ENCODE measurements at regions not wholly inside any gene's neighbourhood (a gene's known extent, or its start where the extent isn't known, plus 50 kb on each side); places are given as distances from the start of the nearest gene placed in this dataset.

- ChIA-PET CTCF (no interaction called here), POLR2A (no interaction called here)
- H3K9me3 Mint-ChIP-seq, result no peaks in the 10 kb centered on the region
- ATAC-seq, result no peak
- no peak overlapping the region for H3K27ac Mint-ChIP-seq
- TF ChIP-seq AR (CRISPR knock-in tag; IDR thresholded peaks at IDR 0.05) (no peak), FOXP4 (CRISPR knock-in tag; IDR thresholded peaks at IDR 0.05) (no peak), ERG (CRISPR knock-in tag; IDR thresholded peaks at IDR 0.05) (no peak), STAT6 (CRISPR knock-in tag; conservative IDR thresholded peaks at IDR 0.05; ENCODE audit: low read depth) (no peak)
- H3K4me3 Mint-ChIP-seq, result no peak overlapping the region
- H3K4me1 Mint-ChIP-seq, result no peaks in the 10 kb centered on the region
- no peaks in the 10 kb centered on the region for H3K36me3 Mint-ChIP-seq
- H3K27me3 Mint-ChIP-seq (ENCODE audit: low read depth), result no peaks in the 10 kb centered on the region
- DNase-seq (ENCODE audit: low spot score), result no peak
Measured at GRCh38 chr13:58919551-58919950, 1244.2 kb downstream of the DIAPH3 start.

GRCh38 chr13:58921129-58921528, 1242.6 kb downstream of the DIAPH3 start:
- ATAC-seq (no peak), DNase-seq (ENCODE audit: low spot score) (no peak)
- peaks cover 4% of the 10 kb centered on the region; the same call in 1 of the 2 replicates for H3K9me3 Mint-ChIP-seq
- ChIA-PET CTCF (no interaction called here), POLR2A (no interaction called here)
- no peak overlapping the region for H3K4me3 Mint-ChIP-seq
- no peak overlapping the region for H3K27ac Mint-ChIP-seq
- no peaks in the 10 kb centered on the region for H3K36me3 Mint-ChIP-seq
- no peaks in the 10 kb centered on the region for H3K27me3 Mint-ChIP-seq (ENCODE audit: low read depth)
- no peaks in the 10 kb centered on the region for H3K4me1 Mint-ChIP-seq
- no peak for TF ChIP-seq ATF2 (CRISPR knock-in tag; IDR thresholded peaks at IDR 0.05; ENCODE audit: borderline replicate concordance, low read depth)
- TF ChIP-seq ESRRA (CRISPR knock-in tag; IDR thresholded peaks at IDR 0.05; ENCODE audit: borderline replicate concordance), result no peak
- TF ChIP-seq ZBTB43 (CRISPR knock-in tag; IDR thresholded peaks at IDR 0.05), result no peak
- no peak for TF ChIP-seq FOXK1 (CRISPR knock-in tag; IDR thresholded peaks at IDR 0.05)
- TF ChIP-seq ZNF425 (CRISPR knock-in tag; conservative IDR thresholded peaks at IDR 0.05), result no peak
- no peak for TF ChIP-seq HMGXB4 (CRISPR knock-in tag; IDR thresholded peaks at IDR 0.05)
- no peak for TF ChIP-seq USF1 (CRISPR knock-in tag; IDR thresholded peaks at IDR 0.05)
- no peak for TF ChIP-seq ETV6 (CRISPR knock-in tag; IDR thresholded peaks at IDR 0.05)
- TF ChIP-seq NFATC4 (CRISPR knock-in tag; IDR thresholded peaks at IDR 0.05), result no peak
- no peak for TF ChIP-seq MAX (CRISPR knock-in tag; IDR thresholded peaks at IDR 0.05)
- no peak for TF ChIP-seq MLX (CRISPR knock-in tag; IDR thresholded peaks at IDR 0.05)
- TF ChIP-seq JUN (CRISPR knock-in tag; IDR thresholded peaks at IDR 0.05), result no peak

Measured in WTC11 (cell line).